ENCODE measurements at regions not wholly inside any gene's neighbourhood (a gene's known extent, or its start where the extent isn't known, plus 50 kb on each side); places are given as distances from the start of the nearest gene placed in this dataset.
"Not testable (repeated sequence)": the region's sequence is repeated elsewhere in the genome, so short reads cannot be mapped to it uniquely, and the experiment has no call there.

DNA sequence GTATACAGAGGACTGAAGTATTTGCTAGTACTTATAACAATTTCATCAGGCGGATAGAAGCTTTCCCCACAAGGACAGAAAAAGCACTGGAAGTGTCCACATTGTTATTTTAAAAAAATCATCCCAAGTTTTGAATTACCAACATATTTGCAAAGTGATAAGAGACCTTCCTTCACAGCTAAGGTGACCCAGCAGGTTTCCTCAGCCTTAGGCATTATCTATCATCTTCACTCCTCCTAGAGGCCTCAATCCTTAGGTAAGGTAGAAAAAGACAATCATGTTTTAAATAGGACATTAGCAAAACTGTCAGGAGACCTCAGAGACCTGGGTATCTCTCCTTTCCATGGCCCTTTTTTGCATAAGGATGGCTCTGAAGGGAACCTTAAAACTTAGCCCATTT is 72.5 kb upstream of the CHD6 start:
- no peak for DNase-seq (ENCODE audit: low read depth in 3 of 3, low spot score in 2 of 3)

- DNase-seq (ENCODE audit: low read depth in 3 of 3, low spot score in 2 of 3): no peak
Observed at GRCh38 chr20:41686961-41687360, 68.8 kb upstream of the CHD6 start.

DNA sequence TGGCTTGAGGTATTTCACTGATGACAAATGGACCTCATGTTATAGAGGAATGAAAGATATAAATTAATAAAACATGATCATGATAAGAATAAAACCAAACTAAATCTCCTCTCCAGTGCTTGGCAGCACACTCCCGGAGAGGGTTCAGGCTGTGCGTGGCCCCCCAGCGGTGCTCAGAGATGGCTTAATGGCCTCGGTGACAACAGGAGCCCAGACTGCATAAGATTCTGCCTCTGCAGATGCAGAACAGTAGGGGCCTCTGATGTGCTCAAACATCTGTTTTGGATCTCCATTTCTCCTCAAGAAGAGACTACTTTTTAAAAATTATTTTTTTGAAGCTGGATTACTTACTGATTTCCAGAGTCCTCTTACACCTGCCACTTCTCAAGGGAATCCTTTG is 67.0 kb upstream of the CHD6 start:
- DNase-seq (ENCODE audit: low read depth in 3 of 3, low spot score in 2 of 3): not testable (repeated sequence)

DNA sequence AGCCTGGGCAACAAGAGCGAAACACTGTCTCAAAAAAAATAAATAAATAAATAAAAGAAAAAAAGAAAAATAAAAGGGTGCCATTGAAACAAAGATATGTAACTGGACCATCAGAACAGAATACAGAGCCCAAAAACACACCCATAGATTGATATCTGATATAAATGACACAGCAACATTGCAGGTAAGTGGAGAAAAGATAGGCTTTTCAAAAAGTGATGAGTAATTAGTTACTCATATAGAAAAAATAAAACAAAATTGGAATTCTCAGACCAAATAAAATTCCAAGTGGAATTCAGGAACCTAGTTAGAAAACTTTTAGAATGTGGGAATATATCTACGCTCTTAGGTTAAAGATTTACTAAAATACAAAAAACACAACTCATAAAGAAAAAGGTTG is 60.6 kb upstream of the CHD6 start:
- no peak for DNase-seq (ENCODE audit: low read depth in 3 of 3, low spot score in 2 of 3)

DNA sequence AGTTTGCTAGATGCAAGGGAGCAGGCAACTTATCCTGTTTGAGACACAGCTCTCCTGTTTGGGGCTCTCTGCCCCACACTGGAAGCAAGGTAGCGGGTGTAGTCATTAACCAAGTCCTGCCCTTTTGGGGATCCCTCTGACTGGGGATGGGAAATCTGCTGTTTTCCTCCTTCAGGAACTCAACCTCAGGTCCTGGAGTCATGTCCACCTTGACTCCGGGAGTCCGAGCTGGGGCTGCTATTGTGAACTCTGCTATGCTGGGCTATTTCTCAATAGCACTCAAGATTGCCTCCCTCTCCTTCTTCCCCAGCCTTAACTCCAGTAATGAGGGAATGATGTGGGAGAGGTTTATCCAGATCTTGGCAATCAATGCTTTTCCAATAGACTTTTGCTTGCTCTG is 54.1 kb upstream of the CHD6 start:
- DNase-seq (ENCODE audit: low read depth in 3 of 3, low spot score in 2 of 3): no peak

DNA sequence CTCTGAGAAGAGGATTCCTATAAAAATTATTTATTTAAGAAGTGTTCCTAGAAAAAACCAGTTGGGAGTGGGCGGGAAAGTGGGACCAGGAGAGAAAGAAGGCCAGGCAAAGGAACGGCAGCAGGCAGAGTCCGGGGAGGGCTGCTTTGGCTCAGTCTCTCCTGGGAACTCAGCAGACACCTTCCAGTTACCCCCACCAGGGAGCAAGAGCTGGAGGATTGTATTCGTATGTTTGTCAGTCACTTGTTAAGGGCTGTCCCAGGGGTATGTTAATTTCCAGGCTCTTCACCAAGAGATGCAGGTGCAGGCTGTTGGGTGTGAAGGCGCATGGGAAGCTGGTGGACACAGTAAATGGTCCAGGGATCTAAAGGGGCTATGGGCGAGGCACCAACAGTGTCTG is 53.0 kb upstream of the CHD6 start:
- DNase-seq (ENCODE audit: low read depth in 3 of 3, low spot score in 2 of 3): no peak

GRCh38 chr20:41670631-41671030 is 52.5 kb upstream of the CHD6 start:
- no peak for DNase-seq (ENCODE audit: low read depth in 3 of 3, low spot score in 2 of 3)

GRCh38 chr20:41669708-41670263 is 51.6 kb upstream of the CHD6 start:
- no peak for DNase-seq (ENCODE audit: low read depth in 3 of 3, low spot score in 2 of 3)

DNA sequence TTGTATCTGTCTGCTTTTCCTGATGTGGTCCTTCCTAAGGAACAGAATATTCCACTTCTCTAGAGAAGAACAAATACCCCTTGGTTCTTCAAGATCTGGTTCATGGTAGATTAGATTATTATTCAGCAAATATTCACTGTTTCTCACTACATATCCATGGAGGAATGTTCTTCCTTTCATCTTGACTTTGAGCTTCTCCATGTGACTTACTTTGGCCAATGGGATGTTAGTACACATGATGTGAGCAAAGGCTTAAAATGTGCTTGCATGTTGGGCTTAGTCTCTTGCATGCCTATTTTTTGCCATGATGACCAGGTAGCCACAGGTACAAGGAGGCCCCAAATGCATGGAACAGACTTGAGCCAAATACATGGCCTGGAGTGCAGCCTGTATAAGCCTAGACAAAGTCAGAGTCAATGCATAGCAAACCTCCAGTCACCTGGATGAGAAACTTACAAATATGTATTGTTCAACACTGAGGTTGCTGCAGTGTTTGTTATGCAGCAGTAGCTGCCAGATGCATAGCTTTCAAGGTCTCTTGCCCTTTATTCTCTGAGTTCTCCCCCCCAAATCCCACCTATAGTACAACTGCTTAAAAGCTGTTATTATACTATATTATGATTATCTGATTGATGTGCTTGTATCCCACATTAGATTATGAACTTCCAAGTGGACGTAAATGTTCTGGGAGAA is 50.0 kb upstream of the CHD6 start:
- no peak for DNase-seq (ENCODE audit: low read depth in 3 of 3, low spot score in 2 of 3)
